ENCODE measurements at regions not wholly inside any gene's neighbourhood (a gene's known extent, or its start where the extent isn't known, plus 50 kb on each side); places are given as distances from the start of the nearest gene placed in this dataset.

DNA sequence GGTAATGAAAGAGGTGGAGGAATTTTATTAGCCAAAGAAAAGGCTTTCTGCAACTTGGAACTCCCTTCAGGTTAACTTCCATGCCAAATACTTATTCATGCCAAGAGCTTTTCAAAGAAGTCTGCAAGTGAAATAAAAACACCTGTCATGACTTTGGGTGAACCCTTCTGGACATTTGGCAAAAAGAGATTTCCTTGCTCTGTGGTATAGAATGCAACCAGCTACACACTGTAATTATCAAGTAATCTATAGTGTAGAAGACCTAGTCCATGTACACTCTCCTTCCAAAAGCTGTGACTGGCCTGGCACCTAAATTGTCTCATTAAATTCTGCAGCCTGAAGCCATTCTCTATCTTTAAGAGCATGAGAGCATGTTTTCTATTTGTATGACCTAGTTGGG, 232.3 kb downstream of the COL12A1 start:
- H3K36me3 ChIP-seq (ENCODE audit: control insufficient read depth, insufficient read depth, low read length) = no peaks in the 10 kb centered on the region
- H3K27ac ChIP-seq (ENCODE audit: insufficient read depth, low read length, poor library complexity, severe bottlenecking) = no peak overlapping the region
- Mint-ChIP-seq H3K36me3 (no peaks in the 10 kb centered on the region), H3K27me3 (no peaks in the 10 kb centered on the region), H3K4me3 (no peak overlapping the region), H3K4me1 (no peaks in the 10 kb centered on the region), H3K27ac (no peak overlapping the region), H3K9me3 (peaks cover 0 to 13% (median 6%) of the 10 kb centered on the region in 7 donors)
- no peaks in the 10 kb centered on the region for H3K9me3 ChIP-seq (ENCODE audit: control insufficient read depth in 2 of 2, low read length in 2 of 2)
- DNase-seq (no peak), ATAC-seq (ENCODE audit: low read depth in 2 of 2) (no peak)
- no peaks in the 10 kb centered on the region for H3K4me1 ChIP-seq (ENCODE audit: control insufficient read depth, insufficient read depth, low read length, poor library complexity, severe bottlenecking)
- H3K4me3 ChIP-seq (ENCODE audit: low read depth, low read length) = no peak overlapping the region
- H3K27me3 ChIP-seq (ENCODE audit: control insufficient read depth, insufficient read depth, low read length) = no peaks in the 10 kb centered on the region

DNA sequence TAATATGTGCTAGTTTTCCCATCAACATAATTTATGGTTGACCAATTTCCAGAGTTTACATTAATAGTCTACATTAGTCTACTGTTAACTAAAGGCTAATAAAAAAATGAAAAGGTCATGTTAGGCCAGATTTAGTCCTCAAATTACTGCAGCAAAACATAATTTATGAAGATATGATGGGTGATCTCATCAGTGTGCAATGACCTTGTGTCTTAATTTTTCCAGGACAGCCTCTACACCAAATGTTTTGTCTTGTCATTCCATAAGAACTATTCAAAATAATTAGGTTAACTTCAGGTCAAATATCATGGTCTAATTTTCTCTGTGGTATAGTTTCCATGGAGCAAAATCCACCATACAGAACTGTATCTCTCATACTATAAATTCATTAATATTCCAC, 234.2 kb downstream of the COL12A1 start:
- Histone ChIP-seq H3K9me3 (ENCODE audit: control insufficient read depth in 2 of 2, low read length in 2 of 2) (no peaks in the 10 kb centered on the region), H3K27ac (ENCODE audit: insufficient read depth, low read length, poor library complexity, severe bottlenecking) (no peak overlapping the region), H3K4me3 (ENCODE audit: low read depth, low read length) (no peak overlapping the region), H3K27me3 (ENCODE audit: control insufficient read depth, insufficient read depth, low read length) (no peaks in the 10 kb centered on the region), H3K36me3 (ENCODE audit: control insufficient read depth, insufficient read depth, low read length) (no peaks in the 10 kb centered on the region), H3K4me1 (ENCODE audit: control insufficient read depth, insufficient read depth, low read length, poor library complexity, severe bottlenecking) (no peaks in the 10 kb centered on the region)
- no peak overlapping the region for H3K4me3 Mint-ChIP-seq
- ATAC-seq (ENCODE audit: low read depth in 2 of 2) = no peak
- no peaks in the 10 kb centered on the region for H3K4me1 Mint-ChIP-seq
- no peaks in the 10 kb centered on the region for H3K27me3 Mint-ChIP-seq
- H3K27ac Mint-ChIP-seq = no peak overlapping the region
- no peak for DNase-seq
- H3K36me3 Mint-ChIP-seq = no peaks in the 10 kb centered on the region
- peaks cover 0 to 7% (median 2%) of the 10 kb centered on the region in 7 donors for H3K9me3 Mint-ChIP-seq

- Mint-ChIP-seq H3K4me1 (no peaks in the 10 kb centered on the region), H3K27me3 (no peaks in the 10 kb centered on the region), H3K9me3 (peaks cover 0 to 7% (median 2%) of the 10 kb centered on the region in 7 donors), H3K4me3 (no peak overlapping the region), H3K27ac (no peak overlapping the region), H3K36me3 (no peaks in the 10 kb centered on the region)
- no peaks in the 10 kb centered on the region for H3K9me3 ChIP-seq (ENCODE audit: control insufficient read depth in 2 of 2, low read length in 2 of 2)
- H3K27ac ChIP-seq (ENCODE audit: insufficient read depth, low read length, poor library complexity, severe bottlenecking) = no peak overlapping the region
- DNase-seq = no peak
- no peak for ATAC-seq (ENCODE audit: low read depth in 2 of 2)
- no peaks in the 10 kb centered on the region for H3K27me3 ChIP-seq (ENCODE audit: control insufficient read depth, insufficient read depth, low read length)
- no peaks in the 10 kb centered on the region for H3K36me3 ChIP-seq (ENCODE audit: control insufficient read depth, insufficient read depth, low read length)
- H3K4me3 ChIP-seq (ENCODE audit: low read depth, low read length) = no peak overlapping the region
- no peaks in the 10 kb centered on the region for H3K4me1 ChIP-seq (ENCODE audit: control insufficient read depth, insufficient read depth, low read length, poor library complexity, severe bottlenecking)
Observed at GRCh38 chr6:74969591-74970267, 236.1 kb downstream of the COL12A1 start.

DNA sequence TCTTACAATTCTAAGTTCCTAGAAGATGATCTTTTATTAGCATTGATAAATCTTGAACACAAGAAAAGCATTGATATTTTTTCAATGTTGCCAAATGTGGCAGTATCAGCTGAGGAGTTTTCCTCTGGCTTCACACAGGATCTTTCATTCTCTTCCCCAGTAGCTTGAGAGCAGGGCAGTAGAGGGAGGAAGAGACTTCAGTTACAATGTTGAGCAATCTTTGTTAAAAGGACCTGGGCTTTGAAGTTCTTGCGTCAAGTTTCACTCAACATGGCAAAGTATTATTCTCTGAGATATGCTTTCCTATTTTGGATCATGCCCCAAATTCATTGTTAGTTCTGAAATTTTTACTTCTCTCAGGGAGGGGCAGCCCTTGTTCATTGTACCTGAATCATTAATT, 238.0 kb downstream of the COL12A1 start:
- no peaks in the 10 kb centered on the region for H3K27me3 Mint-ChIP-seq
- ATAC-seq (ENCODE audit: low read depth in 2 of 2) (no peak), DNase-seq (no peak)
- Histone ChIP-seq H3K9me3 (ENCODE audit: control insufficient read depth in 2 of 2, low read length in 2 of 2) (no peaks in the 10 kb centered on the region), H3K36me3 (ENCODE audit: control insufficient read depth, insufficient read depth, low read length) (no peaks in the 10 kb centered on the region), H3K27ac (ENCODE audit: insufficient read depth, low read length, poor library complexity, severe bottlenecking) (no peak overlapping the region), H3K4me3 (ENCODE audit: low read depth, low read length) (no peak overlapping the region), H3K27me3 (ENCODE audit: control insufficient read depth, insufficient read depth, low read length) (no peaks in the 10 kb centered on the region), H3K4me1 (ENCODE audit: control insufficient read depth, insufficient read depth, low read length, poor library complexity, severe bottlenecking) (no peaks in the 10 kb centered on the region)
- H3K27ac Mint-ChIP-seq = no peak overlapping the region
- H3K36me3 Mint-ChIP-seq = no peaks in the 10 kb centered on the region
- H3K4me1 Mint-ChIP-seq = no peaks in the 10 kb centered on the region
- H3K9me3 Mint-ChIP-seq = peaks cover 0 to 10% (median 4%) of the 10 kb centered on the region in 7 donors
- H3K4me3 Mint-ChIP-seq = no peak overlapping the region

GRCh38 chr6:74966712-74967111, 239.1 kb downstream of the COL12A1 start:
- DNase-seq = no peak
- no peaks in the 10 kb centered on the region for H3K4me1 Mint-ChIP-seq
- H3K36me3 Mint-ChIP-seq = no peaks in the 10 kb centered on the region

GRCh38 chr6:74964871-74965441, 240.9 kb downstream of the COL12A1 start:
- ATAC-seq (ENCODE audit: low read depth in 2 of 2) (no peak), DNase-seq (no peak)
- H3K27me3 Mint-ChIP-seq = no peaks in the 10 kb centered on the region
- Histone ChIP-seq H3K9me3 (ENCODE audit: control insufficient read depth in 2 of 2, low read length in 2 of 2) (no peaks in the 10 kb centered on the region), H3K27ac (ENCODE audit: insufficient read depth, low read length, poor library complexity, severe bottlenecking) (no peak overlapping the region), H3K36me3 (ENCODE audit: control insufficient read depth, insufficient read depth, low read length) (no peaks in the 10 kb centered on the region), H3K4me1 (ENCODE audit: control insufficient read depth, insufficient read depth, low read length, poor library complexity, severe bottlenecking) (no peaks in the 10 kb centered on the region), H3K4me3 (ENCODE audit: low read depth, low read length) (no peak overlapping the region), H3K27me3 (ENCODE audit: control insufficient read depth, insufficient read depth, low read length) (no peaks in the 10 kb centered on the region)
- H3K4me1 Mint-ChIP-seq = no peaks in the 10 kb centered on the region
- peaks cover 1 to 11% (median 5%) of the 10 kb centered on the region in 7 donors for H3K9me3 Mint-ChIP-seq
- no peak overlapping the region for H3K4me3 Mint-ChIP-seq
- no peaks in the 10 kb centered on the region for H3K36me3 Mint-ChIP-seq
- peak overlapping the region in 1 of 3 donors; percentile 78 for H3K27ac Mint-ChIP-seq

More at GRCh38 chr6:74966712-74967111, 239.1 kb downstream of the COL12A1 start:
- ATAC-seq (ENCODE audit: low read depth in 2 of 2) = no peak
- Mint-ChIP-seq H3K27me3 (no peaks in the 10 kb centered on the region), H3K4me3 (no peak overlapping the region), H3K27ac (no peak overlapping the region), H3K9me3 (peaks cover 1 to 10% (median 5%) of the 10 kb centered on the region in 7 donors)
- H3K4me3 ChIP-seq (ENCODE audit: low read depth, low read length) = no peak overlapping the region
- H3K9me3 ChIP-seq (ENCODE audit: control insufficient read depth in 2 of 2, low read length in 2 of 2) = no peaks in the 10 kb centered on the region
- H3K4me1 ChIP-seq (ENCODE audit: control insufficient read depth, insufficient read depth, low read length, poor library complexity, severe bottlenecking) = no peaks in the 10 kb centered on the region
- no peak overlapping the region for H3K27ac ChIP-seq (ENCODE audit: insufficient read depth, low read length, poor library complexity, severe bottlenecking)
- no peaks in the 10 kb centered on the region for H3K36me3 ChIP-seq (ENCODE audit: control insufficient read depth, insufficient read depth, low read length)
- no peaks in the 10 kb centered on the region for H3K27me3 ChIP-seq (ENCODE audit: control insufficient read depth, insufficient read depth, low read length)

DNA sequence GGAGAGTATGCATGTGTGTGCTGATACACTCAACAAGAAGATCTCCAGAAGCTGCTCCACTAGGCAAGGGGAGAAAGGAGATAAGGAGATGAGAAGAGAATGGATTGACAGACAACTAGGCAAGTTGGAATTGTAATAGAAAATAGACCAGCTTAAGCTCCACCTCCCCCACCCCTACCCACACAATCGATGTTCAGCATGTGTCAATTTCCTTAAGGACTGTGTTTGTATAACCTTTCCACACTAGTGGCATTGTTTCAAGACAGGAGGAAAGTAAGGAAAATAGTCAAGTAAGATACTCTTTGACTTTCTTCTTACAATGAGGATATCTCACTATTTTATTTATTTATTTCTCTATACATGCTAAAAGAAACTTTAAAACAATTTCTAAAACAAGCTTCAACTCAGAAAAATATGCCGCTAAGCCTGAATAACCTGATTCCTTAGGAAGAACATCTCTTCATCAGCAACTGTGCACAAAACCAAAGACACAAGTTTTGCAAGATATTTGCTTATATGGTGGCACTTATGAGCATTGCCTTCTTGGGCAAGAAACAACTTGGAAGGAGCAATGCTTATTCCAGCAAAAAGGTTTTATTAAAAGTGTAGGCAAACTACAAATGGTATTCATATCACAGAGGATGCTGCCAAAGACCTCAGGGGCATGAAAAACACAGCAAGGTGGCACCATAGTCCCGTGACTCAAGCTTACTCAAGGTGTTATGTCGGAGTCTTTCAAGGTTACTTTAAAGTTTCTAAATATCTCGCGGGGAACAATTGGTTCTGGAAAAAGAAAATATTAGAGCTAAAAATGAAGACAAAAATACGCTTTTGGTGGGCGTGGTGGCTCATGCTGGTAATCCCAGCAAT, 249.1 kb downstream of the COL12A1 start:
- H3K27me3 Mint-ChIP-seq = no peaks in the 10 kb centered on the region
- Histone ChIP-seq H3K4me3 (ENCODE audit: low read depth, low read length) (no peak overlapping the region), H3K27ac (ENCODE audit: insufficient read depth, low read length, poor library complexity, severe bottlenecking) (no peak overlapping the region), H3K27me3 (ENCODE audit: control insufficient read depth, insufficient read depth, low read length) (no peaks in the 10 kb centered on the region), H3K9me3 (ENCODE audit: control insufficient read depth in 2 of 2, low read length in 2 of 2) (no peaks in the 10 kb centered on the region), H3K36me3 (ENCODE audit: control insufficient read depth, insufficient read depth, low read length) (no peaks in the 10 kb centered on the region), H3K4me1 (ENCODE audit: control insufficient read depth, insufficient read depth, low read length, poor library complexity, severe bottlenecking) (no peaks in the 10 kb centered on the region)
- H3K9me3 Mint-ChIP-seq = peaks cover 0 to 11% (median 5%) of the 10 kb centered on the region in 7 donors
- H3K4me3 Mint-ChIP-seq = no peak overlapping the region
- no peaks in the 10 kb centered on the region for H3K36me3 Mint-ChIP-seq
- no peak overlapping the region for H3K27ac Mint-ChIP-seq
- no peaks in the 10 kb centered on the region for H3K4me1 Mint-ChIP-seq
- no peak for ATAC-seq (ENCODE audit: low read depth in 2 of 2)
- no peak for DNase-seq

Measured in CD4-positive, CD25-positive, alpha-beta regulatory T cell (primary cell).